ENCODE measurements at regions not wholly inside any gene's neighbourhood (a gene's known extent, or its start where the extent isn't known, plus 50 kb on each side); places are given as distances from the start of the nearest gene placed in this dataset.
"Not testable (repeated sequence)": the region's sequence is repeated elsewhere in the genome, so short reads cannot be mapped to it uniquely, and the experiment has no call there.

GRCh38 chr12:131274906-131275305, 321.2 kb downstream of the ADGRD1 start:
- no peak for DNase-seq (ENCODE audit: low spot score)

GRCh38 chr12:131275824-131276223, 322.1 kb downstream of the ADGRD1 start:
- DNase-seq (ENCODE audit: low spot score): no peak

GRCh38 chr12:131276501-131277185, 322.9 kb downstream of the ADGRD1 start:
- DNase-seq (ENCODE audit: low spot score): no peak

- not testable (repeated sequence) for DNase-seq (ENCODE audit: low spot score)
Observed at GRCh38 chr12:131277186-131278091, 323.7 kb downstream of the ADGRD1 start.

GRCh38 chr12:131278451-131279115, 324.9 kb downstream of the ADGRD1 start:
- not testable (repeated sequence) for DNase-seq (ENCODE audit: low spot score)

GRCh38 chr12:131279281-131279921, 325.7 kb downstream of the ADGRD1 start:
- DNase-seq (ENCODE audit: low spot score): no peak

GRCh38 chr12:131280426-131280825, 326.7 kb downstream of the ADGRD1 start:
- no peak for DNase-seq (ENCODE audit: low spot score)

GRCh38 chr12:131281016-131281415, 327.3 kb downstream of the ADGRD1 start:
- no peak for DNase-seq (ENCODE audit: low spot score)

- no peak for DNase-seq (ENCODE audit: low spot score)
Observed at GRCh38 chr12:131282292-131283080, 328.8 kb downstream of the ADGRD1 start.

GRCh38 chr12:131283191-131283861, 329.6 kb downstream of the ADGRD1 start:
- no peak for DNase-seq (ENCODE audit: low spot score)

- not testable (repeated sequence) for DNase-seq (ENCODE audit: low spot score)
Observed at GRCh38 chr12:131283862-131284825, 330.4 kb downstream of the ADGRD1 start.

- not testable (repeated sequence) for DNase-seq (ENCODE audit: low spot score)
Observed at GRCh38 chr12:131284954-131285904, 331.5 kb downstream of the ADGRD1 start.

GRCh38 chr12:131285905-131286295, 332.2 kb downstream of the ADGRD1 start:
- not testable (repeated sequence) for DNase-seq (ENCODE audit: low spot score)

GRCh38 chr12:131286301-131286700, 332.6 kb downstream of the ADGRD1 start:
- not testable (repeated sequence) for DNase-seq (ENCODE audit: low spot score)

GRCh38 chr12:131287015-131287937, 333.6 kb downstream of the ADGRD1 start:
- DNase-seq (ENCODE audit: low spot score): no peak

- no peak for DNase-seq (ENCODE audit: low spot score)
Observed at GRCh38 chr12:131287938-131288764, 334.4 kb downstream of the ADGRD1 start.
